B cell (primary cell): ENCODE measurements at regions not wholly inside any gene's neighbourhood (a gene's known extent, or its start where the extent isn't known, plus 50 kb on each side); places are given as distances from the start of the nearest gene placed in this dataset.

Experiments
- CTCF ChIP-seq: fragments of 200-600 bp; IDR thresholded peaks from one replicate; pipeline ENCODE4 v1.8.0; 2022; ENCODE audit warnings: antibody characterized with exemption, mild to moderate bottlenecking
- EZH2 ChIP-seq: IDR thresholded peaks from 2 replicates; pipeline ENCODE4 v1.6.1; 2012; ENCODE audit warnings: borderline replicate concordance, low read depth, mild to moderate bottlenecking, moderate library complexity, low read length; ENCODE audit not compliant: insufficient read depth, poor library complexity, severe bottlenecking

- TF ChIP-seq CTCF (no peak), EZH2 (no peak)
These were observed 89.9 kb upstream of the RALGAPA2 start for GRCh38 chr20:20802328-20802727.
